GM18502 (cell line): ENCODE measurements at regions not wholly inside any gene's neighbourhood (a gene's known extent, or its start where the extent isn't known, plus 50 kb on each side); places are given as distances from the start of the nearest gene placed in this dataset.

Experiments
- ATAC-seq: cut with Tn5 transposase; IDR thresholded peaks from one replicate; pipeline ENCODE4 v1.9.1; 2021; ENCODE audit warnings: mild to moderate bottlenecking; ENCODE audit not compliant: unreplicated experiment, poor library complexity

DNA sequence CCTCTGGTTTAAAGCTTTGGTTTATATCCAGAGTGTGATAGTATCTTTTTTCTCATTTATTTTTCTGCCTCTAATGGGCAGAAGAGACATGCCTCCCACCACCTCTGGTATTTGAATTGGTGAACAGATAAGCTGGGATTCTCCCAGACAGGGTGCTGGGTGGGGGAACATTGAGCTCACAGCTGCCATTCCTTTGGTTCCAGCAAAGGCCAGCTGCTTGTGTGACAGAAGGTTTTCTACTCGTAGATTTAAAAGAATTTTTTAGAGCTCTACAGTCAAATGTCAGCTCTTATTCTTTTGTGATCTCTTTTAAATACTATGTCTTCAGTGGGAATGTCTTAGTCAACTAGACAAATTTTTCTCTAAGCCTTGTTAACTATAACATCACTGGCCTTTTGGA, 54.7 kb upstream of the ADAMTS16 start:
- ATAC-seq, result no peak

- no peak for ATAC-seq
Measured at GRCh38 chr5:5089895-5090649, 50.1 kb upstream of the ADAMTS16 start.
